ENCODE measurements at regions not wholly inside any gene's neighbourhood (a gene's known extent, or its start where the extent isn't known, plus 50 kb on each side); places are given as distances from the start of the nearest gene placed in this dataset.

- TF ChIP-seq CTCF (IDR thresholded peaks at IDR 0.05; ENCODE audit: extremely low read depth in 1 of 2, insufficient read depth in 1 of 2, low read depth in 1 of 2, low read length in 2 of 2) = no peak
- TF ChIP-seq JUN (IDR thresholded peaks at IDR 0.05; ENCODE audit: borderline replicate concordance, insufficient read depth, insufficient read length, low read depth) = no peak
- TF ChIP-seq POLR2AphosphoS5 (IDR thresholded peaks at IDR 0.05; ENCODE audit: insufficient read depth, low read depth, low read length) = no peak
These were observed 1297.2 kb downstream of the TMEM121 start for GRCh38 chr14:106823552-106823951.

Data from endothelial cell of umbilical vein (primary cell).